ENCODE measurements at regions not wholly inside any gene's neighbourhood (a gene's known extent, or its start where the extent isn't known, plus 50 kb on each side); places are given as distances from the start of the nearest gene placed in this dataset.

- TF ChIP-seq, protein P1, sequence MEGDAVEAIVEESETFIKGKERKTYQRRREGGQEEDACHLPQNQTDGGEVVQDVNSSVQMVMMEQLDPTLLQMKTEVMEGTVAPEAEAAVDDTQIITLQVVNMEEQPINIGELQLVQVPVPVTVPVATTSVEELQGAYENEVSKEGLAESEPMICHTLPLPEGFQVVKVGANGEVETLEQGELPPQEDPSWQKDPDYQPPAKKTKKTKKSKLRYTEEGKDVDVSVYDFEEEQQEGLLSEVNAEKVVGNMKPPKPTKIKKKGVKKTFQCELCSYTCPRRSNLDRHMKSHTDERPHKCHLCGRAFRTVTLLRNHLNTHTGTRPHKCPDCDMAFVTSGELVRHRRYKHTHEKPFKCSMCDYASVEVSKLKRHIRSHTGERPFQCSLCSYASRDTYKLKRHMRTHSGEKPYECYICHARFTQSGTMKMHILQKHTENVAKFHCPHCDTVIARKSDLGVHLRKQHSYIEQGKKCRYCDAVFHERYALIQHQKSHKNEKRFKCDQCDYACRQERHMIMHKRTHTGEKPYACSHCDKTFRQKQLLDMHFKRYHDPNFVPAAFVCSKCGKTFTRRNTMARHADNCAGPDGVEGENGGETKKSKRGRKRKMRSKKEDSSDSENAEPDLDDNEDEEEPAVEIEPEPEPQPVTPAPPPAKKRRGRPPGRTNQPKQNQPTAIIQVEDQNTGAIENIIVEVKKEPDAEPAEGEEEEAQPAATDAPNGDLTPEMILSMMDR (IDR thresholded peaks at IDR 0.05) = no peak
- TF ChIP-seq POLR2A (IDR thresholded peaks at IDR 0.05; ENCODE audit: low read depth) = no peak
These were observed 98.3 kb upstream of the CHL1 start for GRCh38 chr3:98259-98654.
